Renal cortical epithelial cell (primary cell): ENCODE measurements at regions not wholly inside any gene's neighbourhood (a gene's known extent, or its start where the extent isn't known, plus 50 kb on each side); places are given as distances from the start of the nearest gene placed in this dataset.

Source experiments
- DNase-seq: peaks from one replicate; pipeline ENCODE4 v3.0.0-alpha.2; 2011; ENCODE audit warnings: low read depth

DNA sequence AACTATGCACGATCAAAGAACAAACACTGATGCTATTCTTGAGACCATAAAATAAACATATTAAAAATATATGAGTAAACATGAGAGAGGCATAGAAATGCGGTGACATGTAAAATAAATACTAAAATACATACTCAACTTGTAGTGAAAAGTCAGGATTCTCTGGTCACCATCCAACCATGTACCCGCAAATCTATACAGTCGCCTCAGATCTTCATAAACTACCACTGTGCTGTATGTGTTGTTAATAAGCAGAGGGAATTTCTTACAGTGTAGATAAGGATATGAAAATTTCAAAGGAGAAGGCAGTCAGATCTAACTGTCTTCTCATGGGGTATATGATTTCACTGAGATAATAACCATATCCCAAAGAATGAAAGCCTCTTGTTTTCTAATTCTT, 67.8 kb upstream of the FAM47B start:
- no peak for DNase-seq

DNA sequence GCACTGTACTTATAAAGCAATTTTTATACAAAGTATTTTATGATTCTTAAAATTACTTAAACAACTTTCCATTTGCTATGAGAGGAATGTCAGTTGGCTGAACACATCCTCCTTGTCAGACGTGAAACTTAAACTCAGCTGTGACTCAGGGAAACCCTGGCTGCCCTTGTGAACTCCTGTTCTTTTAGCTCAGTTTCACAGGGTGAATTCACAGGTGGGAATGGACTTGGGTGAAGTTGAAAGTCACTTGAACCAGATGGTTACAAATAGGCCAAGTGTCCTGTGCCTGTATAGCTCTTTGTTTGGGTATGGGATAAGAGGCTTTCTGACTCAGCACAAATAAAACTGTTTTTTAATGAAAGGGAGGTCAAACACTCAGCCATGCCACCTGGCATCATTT, 67.4 kb upstream of the FAM47B start:
- peak; percentile 82 for DNase-seq

DNA sequence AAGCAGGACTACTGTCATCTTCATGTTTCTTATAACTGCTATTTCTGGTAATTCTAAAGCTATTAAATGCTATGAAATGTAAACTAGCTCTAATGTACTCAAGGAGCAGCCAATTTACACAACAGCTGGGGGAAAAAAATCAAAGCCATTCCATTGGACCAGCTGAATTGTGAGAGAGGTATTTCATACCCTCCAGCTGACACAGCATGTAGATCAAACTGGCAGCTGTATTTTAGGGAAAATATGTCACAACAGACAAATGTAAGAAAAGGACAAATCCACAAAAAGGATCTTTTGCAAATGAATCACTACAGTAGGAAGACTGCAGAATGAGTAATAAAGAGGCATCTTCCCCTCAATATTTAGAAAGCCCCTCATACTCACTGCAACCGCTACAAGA, 65.2 kb upstream of the FAM47B start:
- no peak for DNase-seq

DNA sequence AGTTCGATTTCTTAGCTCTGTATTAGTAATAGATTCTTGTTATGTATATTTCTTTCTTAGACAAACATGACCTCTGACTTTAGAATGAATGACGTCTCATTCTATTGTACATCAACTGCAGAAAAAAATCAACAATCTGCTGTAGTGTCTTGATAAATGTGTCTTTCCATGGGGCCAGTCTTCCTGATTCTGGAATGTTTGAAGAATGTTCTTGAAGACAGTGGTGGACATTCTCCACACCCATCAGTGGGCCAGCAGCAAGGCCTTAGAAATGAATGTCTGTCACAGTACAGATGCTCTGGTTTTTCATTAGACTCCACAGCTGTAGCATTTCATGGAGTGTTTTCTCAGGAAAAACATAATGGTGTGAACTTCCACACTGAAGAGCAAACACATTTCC, 63.2 kb upstream of the FAM47B start:
- no peak for DNase-seq

DNA sequence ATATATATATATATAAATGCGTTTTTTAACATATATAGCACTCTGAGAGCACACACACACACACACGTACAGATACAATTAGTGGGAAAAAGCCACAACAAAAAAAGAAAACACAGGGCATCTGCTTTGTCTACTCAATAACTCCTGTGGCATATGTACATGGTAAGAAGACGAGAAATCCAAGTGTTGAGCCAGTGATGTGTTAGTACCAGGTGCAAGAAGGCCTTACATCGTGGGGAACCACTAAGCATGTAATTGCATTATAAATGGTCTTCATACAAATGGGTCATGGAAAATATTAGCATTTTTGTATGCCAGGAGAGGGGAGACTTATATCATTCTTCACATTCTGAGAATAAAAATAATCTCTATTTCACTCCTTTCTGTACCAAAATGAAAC, 62.7 kb upstream of the FAM47B start:
- DNase-seq = no peak

DNA sequence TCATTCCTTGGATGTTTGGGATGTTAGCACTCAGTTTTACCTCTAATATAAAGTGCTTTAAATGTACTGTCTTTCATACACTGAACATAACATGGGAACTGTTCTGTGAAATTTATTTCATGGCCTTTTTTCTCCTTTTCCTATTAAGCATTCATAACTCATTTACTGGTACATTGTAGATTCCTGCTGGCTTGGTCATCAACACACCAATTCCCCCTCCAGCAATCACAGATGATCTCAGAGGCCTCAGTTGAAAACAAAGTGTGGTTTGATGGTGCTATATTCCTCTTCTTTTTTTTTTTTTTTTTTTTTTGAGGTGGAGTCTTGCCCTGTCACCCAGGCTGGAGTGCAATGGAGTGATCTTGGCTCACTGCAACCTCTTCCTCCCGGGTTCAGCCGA, 61.9 kb upstream of the FAM47B start:
- peak; percentile 86 for DNase-seq

DNA sequence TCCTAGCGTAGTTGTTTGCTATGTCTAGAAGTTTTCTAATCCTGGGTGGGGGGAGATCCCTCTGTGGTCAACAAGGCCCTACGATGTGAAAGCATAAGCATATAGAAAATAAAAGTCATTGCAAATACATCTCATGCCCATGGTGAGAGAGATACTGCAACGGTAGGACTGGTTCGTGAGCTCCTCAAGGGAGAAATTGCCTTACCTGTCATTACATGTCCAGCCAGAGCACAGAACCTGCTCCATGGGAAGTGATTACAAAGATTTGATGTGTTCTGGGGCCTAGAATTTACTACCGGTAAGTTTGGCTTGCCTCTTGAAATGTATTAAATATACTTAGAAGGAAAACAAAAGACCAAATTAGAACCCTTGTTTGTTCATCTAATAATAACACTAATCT, 60.9 kb upstream of the FAM47B start:
- no peak for DNase-seq

DNA sequence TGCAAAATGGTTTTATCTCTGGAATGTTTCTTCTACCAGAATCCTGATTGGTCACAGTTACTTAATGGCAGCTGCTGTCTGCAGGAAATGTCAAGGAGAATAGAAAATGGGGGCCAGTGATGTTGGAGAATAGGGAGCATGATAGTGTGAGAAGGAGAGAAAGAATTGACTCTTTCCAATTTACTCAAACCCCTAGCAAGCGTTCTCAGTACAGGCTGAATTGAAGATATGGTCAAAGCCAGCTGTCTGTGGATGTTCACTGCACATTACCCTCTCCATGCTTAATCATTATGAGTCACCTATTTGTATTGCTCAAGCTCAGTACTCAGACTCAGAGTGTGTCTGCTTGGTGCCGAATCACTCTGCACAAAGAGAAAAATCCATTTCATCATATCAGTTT, 57.8 kb upstream of the FAM47B start:
- peak; percentile 88 for DNase-seq

DNA sequence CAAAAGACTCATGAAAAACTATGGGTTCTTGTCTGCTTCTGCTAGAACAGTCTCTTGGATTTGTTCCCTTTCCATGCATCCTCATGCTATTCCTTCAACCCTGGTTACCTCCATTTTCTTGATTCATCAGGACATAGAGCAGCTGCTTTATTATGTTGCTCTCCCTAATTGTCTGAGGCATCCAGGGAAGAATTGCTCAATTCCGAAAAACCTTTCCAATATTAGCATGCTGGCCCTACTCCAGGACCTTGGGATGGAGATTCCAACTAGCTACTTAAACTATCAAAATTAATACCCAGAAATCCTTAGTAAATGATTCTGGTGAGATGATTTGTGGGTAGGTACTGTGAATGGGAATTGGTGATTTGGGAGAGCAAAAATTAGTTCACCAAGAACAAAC, 56.6 kb upstream of the FAM47B start:
- no peak for DNase-seq

DNA sequence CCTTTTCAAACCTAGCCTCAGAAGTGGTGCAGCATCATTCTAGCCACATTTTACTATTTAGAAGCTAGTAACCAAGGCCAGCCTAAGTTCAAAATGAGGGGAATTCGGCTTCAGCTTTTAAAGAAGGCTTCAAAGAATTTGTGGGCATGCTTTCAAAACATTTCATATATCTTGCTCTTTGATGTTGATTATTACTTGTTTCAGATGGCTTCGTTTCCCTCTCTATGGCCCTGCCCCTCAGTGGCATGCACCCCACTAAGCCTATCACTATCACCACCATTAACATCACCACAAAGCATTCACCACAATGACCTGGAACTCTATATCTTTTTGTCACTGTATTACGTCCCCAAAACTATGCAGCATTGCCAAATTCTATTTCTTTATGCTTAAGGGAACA, 51.2 kb upstream of the FAM47B start:
- DNase-seq = no peak
